Hepatic stellate cell (primary cell): ENCODE measurements at regions not wholly inside any gene's neighbourhood (a gene's known extent, or its start where the extent isn't known, plus 50 kb on each side); places are given as distances from the start of the nearest gene placed in this dataset.

Experiments
- DNase-seq: peaks from one replicate; pipeline ENCODE4 v3.0.0; 2011; ENCODE audit warnings: low spot score

GRCh38 chr7:136030867-136031318, 53.7 kb upstream of the MTPN start:
- no peak for DNase-seq

DNA sequence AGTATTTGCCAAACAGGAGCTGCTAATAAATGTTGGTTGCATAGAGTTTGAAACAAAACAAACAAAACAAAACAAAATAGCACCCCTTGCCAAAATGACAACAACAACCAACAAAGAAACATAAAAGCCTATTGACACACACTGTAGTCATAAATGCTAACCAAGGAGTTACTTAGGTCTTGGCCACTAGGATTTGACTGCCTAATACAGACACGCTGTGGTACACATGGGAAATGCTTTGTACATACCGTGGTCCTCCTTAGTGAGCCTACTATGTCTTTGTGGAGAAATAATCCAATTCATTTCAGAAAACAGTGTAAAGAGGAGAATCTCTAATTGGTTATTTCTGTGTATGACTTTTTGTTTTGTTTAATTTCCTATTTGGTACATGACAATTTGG, 53.2 kb upstream of the MTPN start:
- DNase-seq = no peak

- no peak for DNase-seq
Measured at GRCh38 chr7:136027160-136027559, 50.0 kb upstream of the MTPN start.
